ENCODE measurements at regions not wholly inside any gene's neighbourhood (a gene's known extent, or its start where the extent isn't known, plus 50 kb on each side); places are given as distances from the start of the nearest gene placed in this dataset.

DNA sequence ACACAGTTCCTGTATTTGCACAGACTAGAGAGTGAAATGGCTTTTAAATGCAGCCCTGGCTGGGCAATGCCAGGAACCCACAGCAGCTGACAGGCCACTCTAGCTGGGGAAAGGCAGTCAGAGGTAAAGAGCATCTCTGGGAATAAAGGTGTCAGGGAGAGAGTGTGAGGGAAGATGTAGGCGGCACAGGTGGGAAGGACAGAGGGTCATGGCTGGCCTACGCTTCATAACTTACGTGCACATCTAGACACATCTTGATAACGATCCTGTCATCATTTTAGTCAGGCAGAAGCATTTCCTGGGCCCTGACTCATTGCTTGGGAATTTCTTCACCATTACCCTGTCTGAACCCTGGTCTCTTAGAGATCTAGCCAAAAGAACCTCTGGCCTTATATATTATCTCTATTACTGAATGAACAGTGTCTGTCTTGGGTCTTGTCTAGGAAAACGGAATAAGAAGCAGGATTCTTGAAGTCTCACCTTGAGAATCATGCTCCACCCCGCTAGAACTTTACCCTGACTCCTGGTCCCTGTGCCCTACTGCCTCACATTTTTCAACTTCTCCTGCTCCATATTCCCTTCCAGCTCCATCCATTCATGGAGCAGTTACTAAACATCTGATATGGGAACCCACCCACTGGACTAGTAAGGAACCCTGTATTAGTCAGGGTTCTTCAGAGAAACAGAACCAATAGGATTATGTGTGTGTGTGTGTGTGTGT lies 106.4 kb upstream of the ELL2 start:
- TF ChIP-seq CTCF (IDR thresholded peaks at IDR 0.05): no peak
- TF ChIP-seq POLR2AphosphoS5 (IDR thresholded peaks at IDR 0.05): no peak
- no peak for TF ChIP-seq POLR2A (IDR thresholded peaks at IDR 0.05)
